ENCODE measurements at regions not wholly inside any gene's neighbourhood (a gene's known extent, or its start where the extent isn't known, plus 50 kb on each side); places are given as distances from the start of the nearest gene placed in this dataset.

DNA sequence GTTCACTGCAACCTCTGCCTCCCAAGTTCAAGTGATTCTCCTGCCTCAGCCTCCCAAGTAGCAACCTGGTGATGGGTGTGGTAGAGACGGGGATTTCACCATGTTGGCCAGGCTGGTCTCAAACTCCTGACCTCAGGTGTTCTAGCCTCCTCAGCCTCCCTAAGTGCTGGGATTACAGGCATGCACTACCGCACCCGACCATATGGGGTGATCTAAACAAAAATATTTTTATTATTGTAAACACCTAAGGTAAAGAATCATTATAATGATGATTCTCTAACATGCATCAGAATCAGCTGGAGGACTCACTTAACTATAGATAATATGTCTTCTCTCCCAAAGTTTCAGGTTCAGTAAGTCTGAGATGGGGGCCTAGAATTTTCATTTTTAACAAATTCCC, 96.2 kb upstream of the ALG10 start:
- TF ChIP-seq, protein P1, sequence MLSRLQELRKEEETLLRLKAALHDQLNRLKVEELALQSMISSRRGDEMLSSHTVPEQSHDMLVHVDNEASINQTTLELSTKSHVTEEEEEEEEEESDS (CRISPR knock-in tag; IDR thresholded peaks at IDR 0.05; ENCODE audit: borderline replicate concordance): no peak
- TF ChIP-seq TP53 (CRISPR knock-in tag; conservative IDR thresholded peaks at IDR 0.05) (no peak), EZH2 (conservative IDR thresholded peaks at IDR 0.05; ENCODE audit: low read depth, low read length) (no peak), TEAD2 (CRISPR knock-in tag; IDR thresholded peaks at IDR 0.05) (no peak), MZF1 (CRISPR knock-in tag; IDR thresholded peaks at IDR 0.05; ENCODE audit: borderline replicate concordance) (no peak), ZNF619 (CRISPR knock-in tag; IDR thresholded peaks at IDR 0.05) (no peak), POLR2A (IDR thresholded peaks at IDR 0.05; ENCODE audit: insufficient read depth in 1 of 2, low read depth in 2 of 2, low read length in 2 of 2) (no peak), ZNF549 (CRISPR knock-in tag; IDR thresholded peaks at IDR 0.05) (no peak), MAFK (conservative IDR thresholded peaks at IDR 0.05 in 1 of 2, IDR thresholded peaks at IDR 0.05 in 1 of 2; ENCODE audit: low read length in 2 of 2) (no peak)
- TF ChIP-seq, protein P2, sequence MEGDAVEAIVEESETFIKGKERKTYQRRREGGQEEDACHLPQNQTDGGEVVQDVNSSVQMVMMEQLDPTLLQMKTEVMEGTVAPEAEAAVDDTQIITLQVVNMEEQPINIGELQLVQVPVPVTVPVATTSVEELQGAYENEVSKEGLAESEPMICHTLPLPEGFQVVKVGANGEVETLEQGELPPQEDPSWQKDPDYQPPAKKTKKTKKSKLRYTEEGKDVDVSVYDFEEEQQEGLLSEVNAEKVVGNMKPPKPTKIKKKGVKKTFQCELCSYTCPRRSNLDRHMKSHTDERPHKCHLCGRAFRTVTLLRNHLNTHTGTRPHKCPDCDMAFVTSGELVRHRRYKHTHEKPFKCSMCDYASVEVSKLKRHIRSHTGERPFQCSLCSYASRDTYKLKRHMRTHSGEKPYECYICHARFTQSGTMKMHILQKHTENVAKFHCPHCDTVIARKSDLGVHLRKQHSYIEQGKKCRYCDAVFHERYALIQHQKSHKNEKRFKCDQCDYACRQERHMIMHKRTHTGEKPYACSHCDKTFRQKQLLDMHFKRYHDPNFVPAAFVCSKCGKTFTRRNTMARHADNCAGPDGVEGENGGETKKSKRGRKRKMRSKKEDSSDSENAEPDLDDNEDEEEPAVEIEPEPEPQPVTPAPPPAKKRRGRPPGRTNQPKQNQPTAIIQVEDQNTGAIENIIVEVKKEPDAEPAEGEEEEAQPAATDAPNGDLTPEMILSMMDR (CRISPR knock-in tag; IDR thresholded peaks at IDR 0.05): no peak

Data from HepG2 (cell line).